Gastroesophageal sphincter (tissue), 4 donors: ENCODE measurements at regions not wholly inside any gene's neighbourhood (a gene's known extent, or its start where the extent isn't known, plus 50 kb on each side); places are given as distances from the start of the nearest gene placed in this dataset.

Source experiments
- ATAC-seq: fragments of 150-250 bp; one replicate; pipeline ENCODE4 v1.9.1; 2016; ENCODE audit warnings: mild to moderate bottlenecking, moderate library complexity
- H3K27ac ChIP-seq, 4 donors: fragments of 200-600 bp; sonication (generic) in 3 of 4; 1 replicate in 3 of 4; 2 replicates in 1 of 4; pipeline ENCODE4 v1.5.1; 2016 to 2019
- H3K27me3 ChIP-seq: fragments of 200-600 bp; sonication (generic); one replicate; pipeline ENCODE4 v1.5.1; 2019
- H3K36me3 ChIP-seq, 2 donors: fragments of 200-600 bp; sonication (generic); one replicate each; pipeline ENCODE4 v1.5.1; 2019; ENCODE audit warnings: control low read depth in 1 of 2
- H3K4me1 ChIP-seq, 3 donors: fragments of 200-600 bp; sonication (generic); 1 replicate in 2 of 3; 2 replicates in 1 of 3; pipeline ENCODE4 v1.5.1; 2016 to 2019; ENCODE audit warnings: control low read depth in 2 of 3
- H3K4me3 ChIP-seq, 2 donors: fragments of 200-600 bp; sonication (generic); one replicate each; pipeline ENCODE4 v1.5.1; 2019; ENCODE audit warnings: mild to moderate bottlenecking in 1 of 2, moderate library complexity in 1 of 2
- H3K9me3 ChIP-seq, 3 donors: fragments of 200-600 bp; sonication (generic); one replicate each; pipeline ENCODE4 v1.5.1; 2017 to 2019; ENCODE audit warnings: control low read depth in 2 of 3
- EP300 ChIP-seq: sonication (generic); formaldehyde crosslinking; IDR thresholded peaks from one replicate; pipeline ENCODE4 v1.6.1; 2017; ENCODE audit warnings: antibody characterized with exemption, mild to moderate bottlenecking
- POLR2A ChIP-seq, 2 donors: fragments of 450-650 bp; IDR thresholded peaks; one replicate each; pipeline ENCODE4 v1.6.1; 2017; ENCODE audit warnings: antibody characterized with exemption in 2 of 2, mild to moderate bottlenecking in 2 of 2, moderate library complexity in 1 of 2
- POLR2AphosphoS5 ChIP-seq: sonication (generic); formaldehyde crosslinking; IDR thresholded peaks from one replicate; pipeline ENCODE4 v1.6.1; 2017; ENCODE audit warnings: antibody characterized with exemption
- WGBS, 2 donors: methylation state at CpG; one replicate each; pipeline ENCODE4 v1.1.5; 2018; ENCODE audit warnings: low coverage in 1 of 2; 5-methylcytosine and 5-hydroxymethylcytosine counted together
- TF ChIP-seq, protein P1 (sequence below), 4 experiments: fragments of 200-600 bp in 2 of 4; fragments of 450-650 bp in 2 of 4; sonication (generic) in 1 of 4; IDR thresholded peaks; one replicate each; pipeline ENCODE4 v1.5.1; 2017 to 2019; ENCODE audit warnings: antibody characterized with exemption in 4 of 4, mild to moderate bottlenecking in 2 of 4, moderate library complexity in 2 of 4

DNA sequence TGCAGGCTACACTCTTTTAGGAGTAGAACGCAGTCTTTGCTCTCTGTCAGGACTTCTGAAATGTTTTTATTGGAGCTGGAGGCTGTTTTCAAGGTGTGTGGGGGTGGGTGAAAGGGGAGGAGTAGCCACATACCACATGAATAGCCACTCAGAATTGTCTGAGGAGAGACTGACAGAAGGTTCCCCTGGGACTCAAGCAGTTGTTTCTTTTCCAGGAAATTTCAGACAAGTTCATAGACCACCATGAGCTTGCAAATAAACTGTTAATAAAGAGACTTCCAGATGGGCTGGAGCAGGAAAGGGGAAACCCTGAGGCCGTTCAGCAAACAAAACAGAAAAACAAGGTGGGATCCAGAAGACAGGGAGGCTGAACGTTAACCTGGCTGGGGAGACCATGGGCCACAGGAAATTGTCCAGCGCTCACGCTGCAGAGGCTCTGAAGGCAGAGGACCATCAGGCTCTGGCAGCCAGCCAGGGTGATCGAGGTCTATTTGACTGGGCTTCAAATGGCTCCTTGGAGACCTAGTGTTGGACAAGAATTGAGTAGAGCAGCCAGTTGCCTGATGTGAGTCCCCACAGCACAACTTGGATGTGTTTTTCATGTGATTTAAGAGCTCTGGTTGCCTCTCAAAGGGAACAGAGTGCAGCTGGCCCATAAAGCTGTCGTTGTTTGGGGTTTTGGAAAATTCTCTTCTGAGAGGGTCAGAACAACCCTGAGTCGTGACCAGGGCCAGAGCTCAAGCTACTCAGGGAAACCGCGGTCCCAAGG is 159.2 kb upstream of the RAI14 start:
- Histone ChIP-seq H3K27me3 (no peaks in the 10 kb centered on the region), H3K4me3 (no peak overlapping the region), H3K36me3 (no peaks in the 10 kb centered on the region), H3K9me3 (no peaks in the 10 kb centered on the region), H3K4me1 (peaks cover 4 to 59% (median 38%) of the 10 kb centered on the region in 3 donors), H3K27ac (peak overlapping the region in 3 of 4 donors; percentile 63 to 70 (median 67))
- ATAC-seq, result peak; percentile 50
- WGBS, 2 donors, result 6 to 27% methylated on average over 6 of the region's 10 CpGs
- TF ChIP-seq, protein P1, sequence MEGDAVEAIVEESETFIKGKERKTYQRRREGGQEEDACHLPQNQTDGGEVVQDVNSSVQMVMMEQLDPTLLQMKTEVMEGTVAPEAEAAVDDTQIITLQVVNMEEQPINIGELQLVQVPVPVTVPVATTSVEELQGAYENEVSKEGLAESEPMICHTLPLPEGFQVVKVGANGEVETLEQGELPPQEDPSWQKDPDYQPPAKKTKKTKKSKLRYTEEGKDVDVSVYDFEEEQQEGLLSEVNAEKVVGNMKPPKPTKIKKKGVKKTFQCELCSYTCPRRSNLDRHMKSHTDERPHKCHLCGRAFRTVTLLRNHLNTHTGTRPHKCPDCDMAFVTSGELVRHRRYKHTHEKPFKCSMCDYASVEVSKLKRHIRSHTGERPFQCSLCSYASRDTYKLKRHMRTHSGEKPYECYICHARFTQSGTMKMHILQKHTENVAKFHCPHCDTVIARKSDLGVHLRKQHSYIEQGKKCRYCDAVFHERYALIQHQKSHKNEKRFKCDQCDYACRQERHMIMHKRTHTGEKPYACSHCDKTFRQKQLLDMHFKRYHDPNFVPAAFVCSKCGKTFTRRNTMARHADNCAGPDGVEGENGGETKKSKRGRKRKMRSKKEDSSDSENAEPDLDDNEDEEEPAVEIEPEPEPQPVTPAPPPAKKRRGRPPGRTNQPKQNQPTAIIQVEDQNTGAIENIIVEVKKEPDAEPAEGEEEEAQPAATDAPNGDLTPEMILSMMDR (IDR thresholded peaks at IDR 0.05), result no peak
- TF ChIP-seq POLR2AphosphoS5 (no peak), EP300 (no peak), POLR2A (IDR thresholded peaks at IDR 0.05) (no peak)

DNA sequence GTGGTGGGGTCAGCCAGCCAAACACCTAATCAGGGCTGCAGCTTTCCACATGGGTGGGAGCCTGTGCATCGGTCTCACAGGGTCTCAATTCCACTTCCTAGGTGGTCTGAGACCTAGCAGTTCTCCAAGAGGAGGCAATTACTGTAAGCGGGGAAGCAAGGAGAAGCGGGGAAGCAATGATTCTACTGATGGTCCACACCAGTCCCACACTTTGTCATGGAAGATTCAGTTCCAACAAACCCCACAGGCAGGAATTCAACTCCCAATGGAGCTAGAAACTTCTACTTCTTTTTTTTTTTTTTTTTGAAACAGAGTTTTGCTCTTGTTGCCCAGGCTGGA is 158.7 kb upstream of the RAI14 start:
- Histone ChIP-seq H3K27me3 (no peaks in the 10 kb centered on the region), H3K36me3 (no peaks in the 10 kb centered on the region), H3K27ac (peak overlapping the region in 3 of 4 donors; percentile 28 to 70 (median 67)), H3K9me3 (no peaks in the 10 kb centered on the region), H3K4me1 (peaks cover 4 to 65% (median 38%) of the 10 kb centered on the region in 3 donors), H3K4me3 (no peak overlapping the region)
- WGBS, 2 donors, result 80 to 82% methylated on average over 2 of the region's 3 CpGs
- no peak for TF ChIP-seq POLR2A (IDR thresholded peaks at IDR 0.05)
- ATAC-seq, result no peak

DNA sequence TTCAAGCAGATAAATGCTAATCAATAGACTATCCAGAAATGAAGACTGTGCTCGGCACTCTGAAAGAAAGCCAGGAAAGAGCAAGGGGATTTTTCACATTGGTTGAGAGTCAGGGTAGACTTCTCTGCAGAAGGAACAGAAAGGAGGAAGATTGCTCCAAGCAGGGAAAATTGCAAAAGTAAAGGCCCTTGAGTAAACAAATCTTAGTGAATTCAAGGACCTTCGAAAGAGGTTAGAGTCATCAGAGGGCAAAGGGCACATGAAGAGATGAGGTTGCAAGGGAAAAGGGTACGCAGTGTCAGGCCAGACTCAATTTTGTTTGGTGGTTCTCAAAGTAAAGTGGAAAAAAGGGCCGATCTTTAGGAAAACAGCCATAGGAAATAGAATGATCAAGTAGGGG is 157.6 kb upstream of the RAI14 start:
- Histone ChIP-seq H3K9me3 (no peaks in the 10 kb centered on the region), H3K27ac (peak overlapping the region in 3 of 4 donors; percentile 81 to 85 (median 82)), H3K36me3 (no peaks in the 10 kb centered on the region), H3K4me3 (no peak overlapping the region), H3K27me3 (no peaks in the 10 kb centered on the region), H3K4me1 (peaks cover 4 to 76% (median 49%) of the 10 kb centered on the region in 3 donors)
- no peak for TF ChIP-seq POLR2A (IDR thresholded peaks at IDR 0.05)
- TF ChIP-seq EP300, result no peak
- TF ChIP-seq, protein P1 (IDR thresholded peaks at IDR 0.05), result no peak
- no peak for TF ChIP-seq POLR2AphosphoS5
- 58 to 70% methylated on average over 4 of the region's 4 CpGs for WGBS, 2 donors
- no peak for ATAC-seq

DNA sequence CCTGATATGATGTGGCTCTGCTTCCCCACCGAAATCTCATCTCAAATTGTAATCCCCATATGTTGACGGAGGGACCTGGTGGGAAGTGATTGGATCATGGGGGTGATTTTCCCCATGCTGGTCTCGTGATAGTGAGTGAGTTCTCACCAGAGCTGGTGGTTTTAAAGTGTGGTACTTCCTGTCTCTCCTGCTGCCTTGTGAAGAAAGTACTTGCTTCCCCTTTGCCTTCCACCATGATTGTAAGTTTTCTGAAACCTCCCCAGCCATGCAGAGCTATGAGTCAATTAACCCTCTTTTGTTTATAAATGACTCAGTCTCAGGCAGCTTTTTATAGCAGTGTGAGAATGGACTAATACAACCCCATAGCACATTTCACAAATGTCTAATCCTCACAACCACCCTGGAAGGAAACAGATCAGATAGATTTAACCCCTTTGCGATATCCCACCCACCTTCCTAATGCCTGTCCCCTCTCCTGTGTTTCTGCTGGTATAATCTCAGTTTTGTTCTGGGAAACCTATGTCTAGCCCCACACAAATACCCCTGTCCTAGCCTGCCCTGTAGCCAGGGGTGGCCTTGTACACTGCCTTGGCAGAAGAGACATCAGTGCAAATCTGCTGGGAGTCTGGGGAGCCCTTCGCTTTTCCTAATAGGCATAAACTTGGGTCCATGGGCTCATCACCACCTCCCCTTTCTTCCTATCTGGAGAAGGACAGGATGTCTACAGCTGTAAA is 157.0 kb upstream of the RAI14 start:
- WGBS, 2 donors, result 50 to 52% methylated on average over 1 to 5 of the region's 5 CpGs
- no peaks in the 10 kb centered on the region for H3K36me3 ChIP-seq
- peak overlapping the region; percentile 21 to 85 (median 82) for H3K27ac ChIP-seq
- H3K27me3 ChIP-seq, result no peaks in the 10 kb centered on the region
- peak; percentile 78 for ATAC-seq
- H3K4me3 ChIP-seq, result no peak overlapping the region
- TF ChIP-seq EP300 (no peak), POLR2AphosphoS5 (peak; percentile 71)
- H3K4me1 ChIP-seq, result peaks cover 4 to 82% (median 55%) of the 10 kb centered on the region in 3 donors
- H3K9me3 ChIP-seq, result no peaks in the 10 kb centered on the region

DNA sequence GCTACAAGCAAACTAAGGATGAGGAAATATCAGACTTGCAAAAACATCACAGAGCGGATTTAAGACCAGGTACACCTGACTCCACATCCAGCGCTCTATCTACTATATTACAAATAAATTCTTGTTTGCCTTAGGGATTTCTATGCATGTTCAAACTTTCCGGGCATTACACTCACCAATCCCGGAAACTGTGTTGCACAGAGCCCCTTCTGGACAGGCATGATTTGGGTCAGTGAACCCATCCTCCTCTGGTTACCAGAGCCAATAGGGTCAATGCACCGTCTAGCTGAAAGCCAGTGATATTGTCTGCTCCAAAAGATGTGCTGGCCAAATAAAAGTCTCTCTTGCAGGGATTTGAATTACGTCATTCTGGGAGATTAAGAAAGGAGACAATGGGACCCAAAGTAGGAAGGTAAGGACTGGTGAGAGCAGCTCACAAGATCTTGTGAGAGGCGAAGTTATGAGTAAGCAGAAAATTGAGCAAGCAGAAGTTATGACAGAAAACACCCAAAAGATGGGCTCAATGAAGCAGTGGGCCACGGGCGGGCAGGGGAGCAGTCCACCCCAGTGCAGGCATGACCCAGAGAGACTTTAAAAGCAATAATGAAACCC is 155.8 kb upstream of the RAI14 start:
- TF ChIP-seq POLR2AphosphoS5 (no peak), EP300 (no peak), POLR2A (IDR thresholded peaks at IDR 0.05) (no peak)
- TF ChIP-seq, protein P1 (IDR thresholded peaks at IDR 0.05), result no peak
- 45 to 76% methylated on average over 4 to 9 of the region's 9 CpGs for WGBS, 2 donors
- H3K27ac ChIP-seq, result peak overlapping the region in 3 of 4 donors; percentile 34 to 85 (median 82)
- ATAC-seq, result no peak
- H3K4me3 ChIP-seq, result no peak overlapping the region
- H3K4me1 ChIP-seq, result peaks cover 4 to 92% (median 56%) of the 10 kb centered on the region in 3 donors
- H3K27me3 ChIP-seq, result no peaks in the 10 kb centered on the region
- H3K36me3 ChIP-seq, result no peaks in the 10 kb centered on the region
- no peaks in the 10 kb centered on the region for H3K9me3 ChIP-seq
